Smooth muscle cell (in vitro differentiated cells): ENCODE measurements at regions not wholly inside any gene's neighbourhood (a gene's known extent, or its start where the extent isn't known, plus 50 kb on each side); places are given as distances from the start of the nearest gene placed in this dataset.

ENCODE experiments used
- DNase-seq: peaks from one replicate; lab custom pipeline; 2025; ENCODE audit not compliant: unreplicated experiment; lab: John Stamatoyannopoulos, UW
- H2AFZ ChIP-seq: fragments of 200-600 bp; sonication (generic); 2 replicates; pipeline ENCODE4 v1.6.0; 2016; ENCODE audit warnings: antibody characterized with exemption, low read depth, mild to moderate bottlenecking
- H3F3A ChIP-seq: fragments of 200-600 bp; sonication (generic); 2 replicates; pipeline ENCODE4 v1.6.0; 2017; ENCODE audit warnings: antibody characterized with exemption, low read depth
- H3K27ac ChIP-seq: fragments of 200-600 bp; sonication (generic); 2 replicates; pipeline ENCODE4 v1.5.1; 2016; ENCODE audit warnings: low read depth, mild to moderate bottlenecking
- H3K27me3 ChIP-seq: fragments of 200-600 bp; sonication (generic); 2 replicates; pipeline ENCODE4 v1.6.1; 2016; ENCODE audit warnings: low read depth, mild to moderate bottlenecking
- H3K36me3 ChIP-seq: fragments of 200-600 bp; sonication (generic); 2 replicates; pipeline ENCODE4 v1.5.1; 2016; ENCODE audit warnings: low read depth
- H3K4me1 ChIP-seq: fragments of 200-600 bp; sonication (generic); 2 replicates; pipeline ENCODE4 v1.5.1; 2016; ENCODE audit warnings: low read depth
- H3K4me2 ChIP-seq: fragments of 200-600 bp; sonication (generic); 2 replicates; pipeline ENCODE4 v1.6.0; 2016; ENCODE audit warnings: mild to moderate bottlenecking
- H3K4me3 ChIP-seq: fragments of 200-600 bp; sonication (generic); 2 replicates; pipeline ENCODE4 v1.5.1; 2016; ENCODE audit warnings: mild to moderate bottlenecking
- H3K79me2 ChIP-seq: fragments of 200-600 bp; sonication (generic); 2 replicates; pipeline ENCODE4 v1.6.0; 2016; ENCODE audit warnings: low read depth, mild to moderate bottlenecking
- H3K9ac ChIP-seq: fragments of 200-600 bp; sonication (generic); 2 replicates; pipeline ENCODE4 v1.6.0; 2016; ENCODE audit warnings: low read depth
- H3K9me3 ChIP-seq: fragments of 200-600 bp; sonication (generic); replicated peaks from 2 replicates; pipeline ENCODE4 v1.5.1; 2016; ENCODE audit warnings: low read depth
- H4K20me1 ChIP-seq: fragments of 200-600 bp; sonication (generic); 2 replicates; pipeline ENCODE4 v1.6.0; 2016; ENCODE audit warnings: low read depth
- whole genome bisulfite sequencing: methylation state at CpG from one replicate; pipeline ENCODE4 v1.1.7; 2016; ENCODE audit warnings: low lambda C conversion rate; 5-methylcytosine and 5-hydroxymethylcytosine counted together
- TF ChIP-seq, protein P1 (sequence below): fragments of 200-600 bp; sonication (generic); IDR thresholded peaks from 2 replicates; pipeline ENCODE4 v1.5.1; 2017; ENCODE audit warnings: borderline replicate concordance, mild to moderate bottlenecking, antibody characterized with exemption; ENCODE audit not compliant: insufficient read depth, poor library complexity, severe bottlenecking

DNA sequence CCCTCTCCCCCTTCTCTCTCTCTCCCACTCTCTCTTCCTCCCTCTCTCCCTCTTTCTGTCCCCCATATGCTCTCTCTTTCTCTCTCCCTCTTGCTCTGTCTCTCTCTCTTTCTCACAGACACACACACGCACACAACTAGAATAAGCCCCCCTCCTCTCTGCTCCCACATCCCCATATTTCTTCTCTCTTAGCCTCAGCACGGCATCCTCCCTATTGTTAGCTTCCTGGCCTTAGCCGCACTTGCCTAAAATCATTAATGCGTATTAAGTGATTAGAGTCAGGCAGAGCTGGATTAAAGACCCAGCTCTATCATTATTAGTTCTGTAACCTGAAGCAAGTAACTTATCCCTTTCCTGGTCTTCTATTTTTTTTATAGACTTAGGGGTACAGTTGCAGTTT is 319.0 kb upstream of the C16orf82 start:
- Histone ChIP-seq H2AFZ (no peak overlapping the region), H3K4me3 (no peak overlapping the region), H3K27ac (no peak overlapping the region), H3K36me3 (no peaks in the 10 kb centered on the region), H3K4me2 (no peak overlapping the region), H3F3A (no peaks in the 10 kb centered on the region), H3K4me1 (no peaks in the 10 kb centered on the region), H3K9me3 (no peaks in the 10 kb centered on the region), H3K79me2 (no peaks in the 10 kb centered on the region), H3K27me3 (peaks cover 36% of the 10 kb centered on the region), H3K9ac (no peak overlapping the region), H4K20me1 (no peaks in the 10 kb centered on the region)
- no peak for DNase-seq
- TF ChIP-seq, protein P1, sequence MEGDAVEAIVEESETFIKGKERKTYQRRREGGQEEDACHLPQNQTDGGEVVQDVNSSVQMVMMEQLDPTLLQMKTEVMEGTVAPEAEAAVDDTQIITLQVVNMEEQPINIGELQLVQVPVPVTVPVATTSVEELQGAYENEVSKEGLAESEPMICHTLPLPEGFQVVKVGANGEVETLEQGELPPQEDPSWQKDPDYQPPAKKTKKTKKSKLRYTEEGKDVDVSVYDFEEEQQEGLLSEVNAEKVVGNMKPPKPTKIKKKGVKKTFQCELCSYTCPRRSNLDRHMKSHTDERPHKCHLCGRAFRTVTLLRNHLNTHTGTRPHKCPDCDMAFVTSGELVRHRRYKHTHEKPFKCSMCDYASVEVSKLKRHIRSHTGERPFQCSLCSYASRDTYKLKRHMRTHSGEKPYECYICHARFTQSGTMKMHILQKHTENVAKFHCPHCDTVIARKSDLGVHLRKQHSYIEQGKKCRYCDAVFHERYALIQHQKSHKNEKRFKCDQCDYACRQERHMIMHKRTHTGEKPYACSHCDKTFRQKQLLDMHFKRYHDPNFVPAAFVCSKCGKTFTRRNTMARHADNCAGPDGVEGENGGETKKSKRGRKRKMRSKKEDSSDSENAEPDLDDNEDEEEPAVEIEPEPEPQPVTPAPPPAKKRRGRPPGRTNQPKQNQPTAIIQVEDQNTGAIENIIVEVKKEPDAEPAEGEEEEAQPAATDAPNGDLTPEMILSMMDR: no peak
- 62% methylated on average over 4 of the region's 4 CpGs for WGBS

DNA sequence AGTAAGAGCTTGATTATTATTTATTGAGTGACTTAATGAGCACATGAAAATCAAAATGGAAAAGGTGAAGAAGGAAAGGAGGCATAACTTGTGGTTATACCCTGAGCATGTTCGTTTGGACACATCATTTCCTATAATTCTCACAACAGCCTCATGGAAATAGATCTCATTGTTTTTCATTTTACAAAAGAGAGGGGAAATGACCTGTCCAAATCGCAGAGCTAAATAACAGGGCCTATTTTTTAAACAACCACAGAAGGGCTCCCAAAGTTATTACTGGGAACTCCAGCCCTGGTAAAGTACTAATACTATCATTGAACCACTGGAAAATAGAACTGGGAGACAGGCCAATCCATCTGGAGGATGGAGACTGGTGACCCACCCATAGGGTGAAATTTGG is 317.7 kb upstream of the C16orf82 start:
- H3K36me3 ChIP-seq: no peaks in the 10 kb centered on the region
- no peaks in the 10 kb centered on the region for H3F3A ChIP-seq
- H3K9me3 ChIP-seq: no peaks in the 10 kb centered on the region
- peaks cover 36% of the 10 kb centered on the region for H3K27me3 ChIP-seq
- no peaks in the 10 kb centered on the region for H3K79me2 ChIP-seq
- 83% methylated on average over 2 of the region's 2 CpGs for WGBS
- TF ChIP-seq, protein P1: no peak
- no peak overlapping the region for H2AFZ ChIP-seq
- no peaks in the 10 kb centered on the region for H3K4me1 ChIP-seq
- no peak overlapping the region for H3K27ac ChIP-seq
- no peak for DNase-seq
- no peak overlapping the region for H3K4me2 ChIP-seq
- no peak overlapping the region for H3K4me3 ChIP-seq
- H4K20me1 ChIP-seq: no peaks in the 10 kb centered on the region
- H3K9ac ChIP-seq: no peak overlapping the region

DNA sequence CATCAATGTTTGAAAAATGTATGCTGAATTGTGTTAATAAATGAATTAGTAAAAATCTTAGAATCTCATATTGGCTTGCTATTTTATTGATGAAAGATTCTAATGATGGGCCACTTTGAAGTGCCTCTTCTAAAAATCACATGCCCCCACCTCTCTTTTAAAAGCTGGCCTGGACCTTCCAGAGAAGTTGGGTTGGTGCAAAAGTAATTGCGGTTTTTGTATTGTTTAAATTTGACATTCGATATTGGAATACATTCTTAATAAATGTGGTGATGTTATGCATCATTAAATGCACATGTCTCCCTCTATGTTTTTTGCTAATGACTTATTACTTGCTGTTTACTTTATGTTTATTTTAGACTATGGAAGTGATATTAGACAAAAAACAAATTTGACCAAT is 314.6 kb upstream of the C16orf82 start:
- H3K27me3 ChIP-seq: peaks cover 27% of the 10 kb centered on the region
- no peaks in the 10 kb centered on the region for H4K20me1 ChIP-seq
- TF ChIP-seq, protein P1: no peak
- H3K27ac ChIP-seq: no peak overlapping the region
- no peak overlapping the region for H3K4me2 ChIP-seq
- H3K36me3 ChIP-seq: no peaks in the 10 kb centered on the region
- no peak overlapping the region for H3K4me3 ChIP-seq
- no peaks in the 10 kb centered on the region for H3K79me2 ChIP-seq
- no peak overlapping the region for H2AFZ ChIP-seq
- DNase-seq: no peak
- H3K9me3 ChIP-seq: no peaks in the 10 kb centered on the region
- no peak overlapping the region for H3K9ac ChIP-seq
- H3F3A ChIP-seq: no peaks in the 10 kb centered on the region
- no peaks in the 10 kb centered on the region for H3K4me1 ChIP-seq
- WGBS: 92% methylated on average over 2 of the region's 2 CpGs

DNA sequence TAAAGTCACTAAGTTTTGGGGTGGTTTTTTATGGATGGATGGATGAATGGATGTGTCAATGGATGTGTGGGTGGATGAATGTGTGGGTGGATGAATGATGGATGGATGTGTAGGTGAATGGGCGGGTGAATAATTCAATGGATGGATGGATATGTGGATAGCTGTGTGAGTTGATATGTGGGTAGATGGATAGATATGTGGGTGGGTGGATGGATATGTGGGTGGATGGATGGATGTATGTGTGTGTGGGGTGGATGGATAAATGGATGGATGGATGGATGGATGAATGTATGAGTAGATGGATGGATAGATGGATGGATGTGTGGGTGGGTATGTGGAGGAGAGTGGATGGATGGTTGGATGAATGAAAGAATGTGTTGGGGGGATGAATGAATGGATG is 310.1 kb upstream of the C16orf82 start:
- H2AFZ ChIP-seq: no peak overlapping the region
- H3K36me3 ChIP-seq: no peaks in the 10 kb centered on the region
- no peaks in the 10 kb centered on the region for H3K9me3 ChIP-seq

More for the DNA sequence above, 310.1 kb upstream of the C16orf82 start:
- no peaks in the 10 kb centered on the region for H3K4me1 ChIP-seq
- TF ChIP-seq, protein P1: no peak
- H4K20me1 ChIP-seq: no peaks in the 10 kb centered on the region
- no peak overlapping the region for H3K4me2 ChIP-seq
- no peaks in the 10 kb centered on the region for H3K79me2 ChIP-seq
- H3K4me3 ChIP-seq: no peak overlapping the region
- H3F3A ChIP-seq: no peaks in the 10 kb centered on the region
- no peak overlapping the region for H3K27ac ChIP-seq
- no peak overlapping the region for H3K9ac ChIP-seq
- no peak for DNase-seq
- WGBS: 0% methylated on average over 1 of the region's 1 CpG
- H3K27me3 ChIP-seq: no peaks in the 10 kb centered on the region
